ENCODE measurements at regions not wholly inside any gene's neighbourhood (a gene's known extent, or its start where the extent isn't known, plus 50 kb on each side); places are given as distances from the start of the nearest gene placed in this dataset.

- TF ChIP-seq CTCF (conservative IDR thresholded peaks at IDR 0.05; ENCODE audit: low read depth in 2 of 2) (no peak), POLR2AphosphoS5 (IDR thresholded peaks at IDR 0.05; ENCODE audit: low read depth) (no peak), REST (IDR thresholded peaks at IDR 0.05; ENCODE audit: unreplicated experiment) (no peak), EZH2 (IDR thresholded peaks at IDR 0.05; ENCODE audit: low read depth, unreplicated experiment) (no peak), EZH2phosphoT487 (IDR thresholded peaks at IDR 0.05; ENCODE audit: unreplicated experiment) (no peak), STAT1 (IDR thresholded peaks at IDR 0.05; ENCODE audit: unreplicated experiment) (no peak), CREB1 (CRISPR knock-in tag; IDR thresholded peaks at IDR 0.05; ENCODE audit: low read depth) (no peak), ZNF114 (CRISPR knock-in tag; IDR thresholded peaks at IDR 0.05) (no peak), JUNB (IDR thresholded peaks at IDR 0.05; ENCODE audit: unreplicated experiment) (no peak), ZNF331 (CRISPR knock-in tag; IDR thresholded peaks at IDR 0.05; ENCODE audit: low read depth) (no peak)
- TF ChIP-seq, protein P1, sequence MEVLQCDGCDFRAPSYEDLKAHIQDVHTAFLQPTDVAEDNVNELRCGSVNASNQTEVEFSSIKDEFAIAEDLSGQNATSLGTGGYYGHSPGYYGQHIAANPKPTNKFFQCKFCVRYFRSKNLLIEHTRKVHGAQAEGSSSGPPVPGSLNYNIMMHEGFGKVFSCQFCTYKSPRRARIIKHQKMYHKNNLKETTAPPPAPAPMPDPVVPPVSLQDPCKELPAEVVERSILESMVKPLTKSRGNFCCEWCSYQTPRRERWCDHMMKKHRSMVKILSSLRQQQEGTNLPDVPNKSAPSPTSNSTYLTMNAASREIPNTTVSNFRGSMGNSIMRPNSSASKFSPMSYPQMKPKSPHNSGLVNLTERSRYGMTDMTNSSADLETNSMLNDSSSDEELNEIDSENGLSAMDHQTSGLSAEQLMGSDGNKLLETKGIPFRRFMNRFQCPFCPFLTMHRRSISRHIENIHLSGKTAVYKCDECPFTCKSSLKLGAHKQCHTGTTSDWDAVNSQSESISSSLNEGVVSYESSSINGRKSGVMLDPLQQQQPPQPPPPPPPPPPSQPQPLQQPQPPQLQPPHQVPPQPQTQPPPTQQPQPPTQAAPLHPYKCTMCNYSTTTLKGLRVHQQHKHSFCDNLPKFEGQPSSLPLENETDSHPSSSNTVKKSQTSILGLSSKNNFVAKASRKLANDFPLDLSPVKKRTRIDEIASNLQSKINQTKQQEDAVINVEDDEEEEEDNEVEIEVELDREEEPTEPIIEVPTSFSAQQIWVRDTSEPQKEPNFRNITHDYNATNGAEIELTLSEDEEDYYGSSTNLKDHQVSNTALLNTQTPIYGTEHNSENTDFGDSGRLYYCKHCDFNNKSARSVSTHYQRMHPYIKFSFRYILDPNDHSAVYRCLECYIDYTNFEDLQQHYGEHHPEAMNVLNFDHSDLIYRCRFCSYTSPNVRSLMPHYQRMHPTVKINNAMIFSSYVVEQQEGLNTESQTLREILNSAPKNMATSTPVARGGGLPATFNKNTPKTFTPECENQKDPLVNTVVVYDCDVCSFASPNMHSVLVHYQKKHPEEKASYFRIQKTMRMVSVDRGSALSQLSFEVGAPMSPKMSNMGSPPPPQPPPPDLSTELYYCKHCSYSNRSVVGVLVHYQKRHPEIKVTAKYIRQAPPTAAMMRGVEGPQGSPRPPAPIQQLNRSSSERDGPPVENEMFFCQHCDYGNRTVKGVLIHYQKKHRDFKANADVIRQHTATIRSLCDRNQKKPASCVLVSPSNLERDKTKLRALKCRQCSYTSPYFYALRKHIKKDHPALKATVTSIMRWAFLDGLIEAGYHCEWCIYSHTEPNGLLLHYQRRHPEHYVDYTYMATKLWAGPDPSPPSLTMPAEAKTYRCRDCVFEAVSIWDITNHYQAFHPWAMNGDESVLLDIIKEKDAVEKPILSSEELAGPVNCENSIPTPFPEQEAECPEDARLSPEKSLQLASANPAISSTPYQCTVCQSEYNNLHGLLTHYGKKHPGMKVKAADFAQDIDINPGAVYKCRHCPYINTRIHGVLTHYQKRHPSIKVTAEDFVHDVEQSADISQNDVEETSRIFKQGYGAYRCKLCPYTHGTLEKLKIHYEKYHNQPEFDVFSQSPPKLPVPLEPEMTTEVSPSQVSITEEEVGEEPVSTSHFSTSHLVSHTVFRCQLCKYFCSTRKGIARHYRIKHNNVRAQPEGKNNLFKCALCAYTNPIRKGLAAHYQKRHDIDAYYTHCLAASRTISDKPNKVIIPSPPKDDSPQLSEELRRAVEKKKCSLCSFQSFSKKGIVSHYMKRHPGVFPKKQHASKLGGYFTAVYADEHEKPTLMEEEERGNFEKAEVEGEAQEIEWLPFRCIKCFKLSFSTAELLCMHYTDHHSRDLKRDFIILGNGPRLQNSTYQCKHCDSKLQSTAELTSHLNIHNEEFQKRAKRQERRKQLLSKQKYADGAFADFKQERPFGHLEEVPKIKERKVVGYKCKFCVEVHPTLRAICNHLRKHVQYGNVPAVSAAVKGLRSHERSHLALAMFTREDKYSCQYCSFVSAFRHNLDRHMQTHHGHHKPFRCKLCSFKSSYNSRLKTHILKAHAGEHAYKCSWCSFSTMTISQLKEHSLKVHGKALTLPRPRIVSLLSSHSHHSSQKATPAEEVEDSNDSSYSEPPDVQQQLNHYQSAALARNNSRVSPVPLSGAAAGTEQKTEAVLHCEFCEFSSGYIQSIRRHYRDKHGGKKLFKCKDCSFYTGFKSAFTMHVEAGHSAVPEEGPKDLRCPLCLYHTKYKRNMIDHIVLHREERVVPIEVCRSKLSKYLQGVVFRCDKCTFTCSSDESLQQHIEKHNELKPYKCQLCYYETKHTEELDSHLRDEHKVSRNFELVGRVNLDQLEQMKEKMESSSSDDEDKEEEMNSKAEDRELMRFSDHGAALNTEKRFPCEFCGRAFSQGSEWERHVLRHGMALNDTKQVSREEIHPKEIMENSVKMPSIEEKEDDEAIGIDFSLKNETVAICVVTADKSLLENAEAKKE (CRISPR knock-in tag; IDR thresholded peaks at IDR 0.05): no peak
Observed at GRCh38 chr1:100604372-100604771, 66.4 kb downstream of the GPR88 start.
